PFSK-1 (cell line): ENCODE measurements at regions not wholly inside any gene's neighbourhood (a gene's known extent, or its start where the extent isn't known, plus 50 kb on each side); places are given as distances from the start of the nearest gene placed in this dataset.
A peak's percentile ranks its signal among the peaks of the same experiment; 100 is the strongest.

Source experiments
- FOXP2 ChIP-seq: optimal IDR thresholded peaks from 2 replicates; pipeline ENCODE3; 2011; ENCODE audit warnings: borderline replicate concordance, control low read depth, inconsistent platforms; ENCODE audit not compliant: insufficient read depth; ENCODE audit errors: extremely low read length, extremely low read depth
- POLR2AphosphoS5 ChIP-seq: IDR thresholded peaks from 2 replicates; pipeline ENCODE4 v1.6.1; 2012; ENCODE audit warnings: low read depth, mild to moderate bottlenecking, control low read depth, low read length, moderate library complexity
- REST ChIP-seq, 2 experiments: IDR thresholded peaks; 2 replicates each; pipeline versions ENCODE4 v1.6.1 to v1.8.0; 2011 to 2012; ENCODE audit warnings: low read depth in 2 of 2, low read length in 2 of 2, control low read depth in 1 of 2, inconsistent platforms in 1 of 2, mild to moderate bottlenecking in 1 of 2, moderate library complexity in 1 of 2; ENCODE audit not compliant: insufficient read depth in 1 of 2
- SIN3A ChIP-seq: IDR thresholded peaks from 2 replicates; pipeline ENCODE4 v1.6.1; 2012; ENCODE audit warnings: mild to moderate bottlenecking, low read length, moderate library complexity, borderline replicate concordance; ENCODE audit not compliant: insufficient read depth
- TAF1 ChIP-seq: IDR thresholded peaks from 2 replicates; pipeline ENCODE4 v1.6.1; 2012; ENCODE audit warnings: low read length, control low read depth, borderline replicate concordance; ENCODE audit not compliant: insufficient read depth

GRCh38 chr11:36818410-36818809 lies 220.4 kb upstream of the RAG2 start:
- TF ChIP-seq FOXP2: peak; percentile 45
- no peak for TF ChIP-seq TAF1

GRCh38 chr11:36817336-36817965 lies 219.4 kb upstream of the RAG2 start:
- TF ChIP-seq SIN3A (no peak), FOXP2 (no peak), REST (IDR thresholded peaks at IDR 0.05; ENCODE audit: insufficient read depth in 1 of 2, low read depth in 2 of 2, low read length in 2 of 2) (no peak), POLR2AphosphoS5 (no peak; the same call in 1 of the 2 replicates), TAF1 (no peak)

GRCh38 chr11:36809303-36809702 lies 211.3 kb upstream of the RAG2 start:
- no peak for TF ChIP-seq TAF1
- no peak for TF ChIP-seq SIN3A
- no peak for TF ChIP-seq REST (IDR thresholded peaks at IDR 0.05; ENCODE audit: insufficient read depth in 1 of 2, low read depth in 2 of 2, low read length in 2 of 2)
- TF ChIP-seq FOXP2: no peak
- no peak for TF ChIP-seq POLR2AphosphoS5

- TF ChIP-seq TAF1 (no peak), POLR2AphosphoS5 (no peak), SIN3A (no peak), FOXP2 (no peak), REST (IDR thresholded peaks at IDR 0.05; ENCODE audit: insufficient read depth in 1 of 2, low read depth in 2 of 2, low read length in 2 of 2) (no peak)
Measured at GRCh38 chr11:36807871-36808270, 209.8 kb upstream of the RAG2 start.

- TF ChIP-seq FOXP2 (no peak), TAF1 (peak; percentile 36; the same call in 1 of the 2 replicates), POLR2AphosphoS5 (peak; percentile 71), REST (IDR thresholded peaks at IDR 0.05; ENCODE audit: insufficient read depth in 1 of 2, low read depth in 2 of 2, low read length in 2 of 2) (0 out of 4 replicates have a peak, but pooled peaks of 1 of the 2 experiments have one; percentile 41), SIN3A (peak; percentile 57; the same call in 1 of the 2 replicates)
Measured at GRCh38 chr11:36803084-36803483, 205.0 kb upstream of the RAG2 start.
